ENCODE measurements at regions not wholly inside any gene's neighbourhood (a gene's known extent, or its start where the extent isn't known, plus 50 kb on each side); places are given as distances from the start of the nearest gene placed in this dataset.
"Not testable (repeated sequence)": the region's sequence is repeated elsewhere in the genome, so short reads cannot be mapped to it uniquely, and the experiment has no call there.

DNA sequence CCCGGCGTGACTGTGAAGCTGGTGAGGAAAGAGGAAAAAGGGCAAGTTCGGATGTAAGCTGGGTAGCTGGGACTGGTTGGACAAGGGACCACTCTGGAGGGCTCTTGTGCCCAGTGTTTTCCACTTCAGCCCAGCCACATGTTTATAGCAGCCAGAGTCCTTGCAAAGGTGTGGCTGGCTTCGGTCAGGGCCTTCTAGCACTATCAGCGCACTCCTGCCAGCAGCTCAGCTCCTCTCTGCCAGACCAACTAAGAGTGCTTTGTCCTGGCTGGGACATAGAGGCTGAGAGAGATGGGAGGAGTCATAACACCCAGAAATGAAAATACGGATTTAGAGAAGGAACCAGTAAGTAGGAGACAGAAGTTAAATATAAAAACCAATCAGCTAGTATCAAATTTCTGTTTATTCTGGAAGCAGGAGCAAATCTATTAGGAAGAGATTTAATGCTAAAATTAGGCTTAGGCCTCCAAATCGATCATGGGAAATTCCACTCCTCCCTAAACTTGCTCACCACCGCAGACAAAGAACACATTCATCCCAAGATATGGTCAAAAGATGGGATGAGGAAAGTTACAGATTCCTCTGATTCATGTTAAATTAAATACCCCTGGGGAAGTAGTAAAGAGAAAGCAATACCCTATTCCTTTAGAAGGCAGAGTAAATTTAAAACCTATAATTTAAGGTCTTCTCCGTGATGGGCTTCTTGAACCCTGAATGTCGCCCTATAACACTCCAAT lies 135.0 kb downstream of the RALA start:
- DNase-seq: no peak

DNA sequence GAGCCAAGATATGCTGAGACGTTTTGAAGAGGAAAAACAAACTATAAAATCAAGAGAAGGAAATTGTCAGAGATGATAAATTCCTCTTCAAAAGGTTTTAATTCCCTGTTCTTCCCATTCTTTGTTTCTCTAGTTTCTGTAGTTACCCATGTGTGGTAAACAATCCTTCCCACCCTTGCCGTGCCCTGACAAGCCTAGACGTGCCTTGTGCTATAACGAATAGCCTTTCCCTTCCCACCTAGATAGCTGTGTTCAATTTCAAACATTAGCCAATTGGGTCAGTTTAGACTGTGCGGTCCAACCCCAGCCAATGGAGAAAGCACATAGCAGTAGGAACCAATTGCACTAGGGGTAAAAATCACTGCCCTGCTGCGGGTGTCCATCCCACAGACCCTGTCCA lies 138.1 kb downstream of the RALA start:
- no peak for DNase-seq

DNA sequence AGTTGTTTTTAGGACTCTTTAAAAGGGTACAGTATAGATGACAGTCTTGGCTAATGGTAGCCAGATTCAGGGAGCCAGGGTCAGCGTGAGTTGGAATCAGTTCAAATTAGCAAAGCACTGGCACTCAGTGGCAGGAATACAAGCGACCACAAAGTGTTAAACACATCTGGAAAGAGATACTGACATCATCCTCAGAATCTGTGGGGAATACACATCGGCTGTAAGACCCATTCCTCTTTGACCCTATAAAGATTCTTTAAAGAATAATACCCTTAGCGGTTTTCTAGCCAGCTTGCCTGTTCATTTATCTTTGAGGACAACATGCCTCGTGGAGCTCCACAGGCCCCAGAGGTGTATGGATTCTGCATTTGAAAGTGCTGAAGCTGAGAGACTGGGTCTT lies 139.1 kb downstream of the RALA start:
- DNase-seq: not testable (repeated sequence)

DNA sequence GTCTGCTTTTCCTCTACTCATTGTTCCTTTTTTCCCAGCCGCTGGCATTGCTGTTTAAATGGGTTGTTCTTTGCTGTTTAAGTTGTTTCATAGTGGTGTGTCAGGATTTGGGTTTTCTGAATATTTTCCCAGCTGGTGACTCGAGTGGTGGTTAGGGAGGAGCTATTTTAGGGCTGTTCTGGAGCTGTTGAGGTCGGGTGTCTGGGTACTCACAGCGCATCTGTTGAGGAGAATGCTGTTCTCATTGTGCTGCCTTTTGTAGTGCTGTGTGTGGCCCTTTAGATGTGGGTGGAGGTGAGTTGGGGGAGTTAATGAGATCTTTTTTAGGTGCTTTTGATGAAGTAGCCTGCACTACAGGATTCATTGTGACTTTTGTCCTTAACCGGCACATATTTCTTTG lies 139.5 kb downstream of the RALA start:
- DNase-seq: not testable (repeated sequence)

DNA sequence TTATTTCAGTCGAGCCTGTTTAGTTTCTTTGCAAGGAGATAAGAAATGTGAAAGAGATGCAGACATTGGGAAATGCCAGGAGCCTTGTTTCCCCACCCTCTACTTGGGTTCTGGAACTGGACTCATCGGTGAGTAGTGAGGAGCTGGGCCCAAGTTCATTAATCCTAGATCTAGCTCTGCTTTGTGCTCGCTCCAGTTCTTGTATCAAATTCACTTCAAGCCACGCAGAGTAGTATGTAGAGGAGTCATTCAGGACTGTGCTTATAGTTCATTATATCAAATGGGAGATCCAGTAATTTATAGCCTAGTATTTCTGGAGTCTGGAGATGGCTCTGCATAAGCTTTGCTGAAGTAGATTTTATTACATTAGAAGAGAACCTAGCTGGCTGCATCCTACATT lies 142.5 kb downstream of the RALA start:
- DNase-seq: not testable (repeated sequence)

DNA sequence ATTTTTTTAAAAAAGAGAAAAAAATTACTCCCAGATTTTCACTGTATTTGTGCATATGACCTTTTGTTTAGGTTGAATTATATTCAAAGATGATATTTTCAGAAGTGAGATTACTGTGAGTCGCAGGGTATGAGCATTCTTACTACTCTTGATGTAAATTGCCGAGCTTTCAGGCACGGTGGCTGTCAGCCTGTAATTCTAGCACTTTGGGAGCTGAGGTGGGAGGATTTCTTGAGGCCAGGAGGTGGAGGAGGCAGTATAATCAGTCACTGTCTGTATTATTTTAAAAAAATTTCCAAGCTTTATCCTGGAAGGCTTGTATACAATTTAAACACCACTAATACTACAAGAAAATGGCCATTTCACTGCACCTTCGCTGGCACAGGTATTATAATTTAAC lies 145.1 kb downstream of the RALA start:
- DNase-seq: not testable (repeated sequence)

DNA sequence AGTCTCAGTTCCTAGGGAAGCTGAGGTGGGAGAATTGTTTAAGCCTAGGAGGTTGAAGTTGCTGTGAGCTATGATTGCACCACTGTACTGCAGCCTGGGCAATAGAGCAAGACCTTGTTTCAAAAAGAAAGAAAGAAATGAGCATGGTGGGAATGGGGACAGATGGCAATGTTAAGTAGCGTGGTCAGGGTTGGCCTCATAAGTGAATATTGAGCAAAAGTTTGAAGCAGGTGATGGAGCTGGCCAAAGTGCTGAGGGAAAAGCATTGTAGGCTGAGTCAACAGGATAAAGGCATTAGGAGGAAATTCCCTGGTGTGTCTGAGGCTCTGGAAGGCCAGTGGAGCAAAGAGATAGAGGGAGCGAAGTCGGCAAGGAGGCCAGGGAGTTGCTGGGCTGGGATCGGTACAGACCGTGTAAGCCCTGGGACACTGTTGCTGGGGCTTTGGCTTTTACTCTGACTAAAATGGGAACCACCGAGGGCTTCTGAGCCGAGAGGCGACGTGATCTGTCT lies 151.0 kb downstream of the RALA start:
- DNase-seq: not testable (repeated sequence)

DNA sequence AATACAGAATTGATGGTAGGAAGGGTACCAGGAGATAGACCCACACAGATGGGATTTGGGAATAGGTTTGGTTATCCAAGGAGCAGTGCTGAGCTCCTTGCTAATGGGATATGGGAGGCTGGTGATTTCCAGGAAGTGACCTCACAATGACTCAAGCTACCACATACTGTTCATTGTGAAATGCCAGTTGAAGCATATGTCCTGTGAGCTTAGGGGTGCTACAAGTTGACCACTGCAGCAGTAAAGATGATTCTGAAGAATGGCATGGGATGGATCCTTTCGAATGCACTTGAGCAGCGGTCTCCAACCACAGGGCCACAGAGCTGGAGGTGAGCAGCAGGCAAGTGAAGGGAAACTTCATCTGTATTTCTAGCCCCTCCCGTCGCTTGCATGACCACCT lies 158.2 kb downstream of the RALA start:
- DNase-seq: not testable (repeated sequence)

DNA sequence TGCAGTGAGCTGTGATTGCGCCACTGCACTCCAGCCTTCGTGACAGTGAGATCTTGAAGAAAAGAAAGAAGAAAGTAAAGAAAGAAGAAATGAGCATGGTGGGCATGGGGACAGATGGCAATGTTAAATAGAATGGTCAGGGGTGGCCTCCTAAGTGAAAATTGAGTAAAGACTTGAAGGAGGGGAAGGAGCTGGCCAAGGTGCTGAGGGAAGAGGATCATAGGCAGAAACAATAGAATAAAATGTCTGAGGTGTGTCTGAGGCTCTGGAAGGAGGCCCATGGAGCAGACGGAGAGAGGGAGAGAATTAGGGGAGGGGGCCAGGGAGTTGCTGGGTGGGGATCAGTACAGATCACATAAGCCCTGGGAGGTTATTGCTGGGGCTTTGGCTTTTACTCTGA lies 163.1 kb downstream of the RALA start:
- not testable (repeated sequence) for DNase-seq

DNA sequence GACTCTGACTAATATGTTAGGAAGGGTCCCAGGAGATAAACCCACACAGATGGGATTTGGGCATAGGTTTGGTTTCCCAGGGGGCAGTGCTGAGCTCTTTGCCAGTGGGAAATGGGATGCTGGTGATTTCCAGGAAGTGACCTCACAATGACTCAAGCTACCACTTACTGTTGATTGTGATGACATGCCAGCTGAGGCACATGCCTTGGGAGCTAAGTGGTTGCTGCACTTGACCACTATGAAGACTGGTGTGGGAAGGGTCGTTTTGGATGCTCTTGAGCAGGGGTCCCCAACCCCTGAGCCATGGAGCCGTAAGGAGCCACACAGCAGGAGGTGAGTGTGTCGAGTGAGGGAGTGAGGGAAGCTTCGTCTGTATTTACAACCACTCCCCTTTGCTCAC lies 159.0 kb upstream of the CDK13 start:
- not testable (repeated sequence) for DNase-seq

DNA sequence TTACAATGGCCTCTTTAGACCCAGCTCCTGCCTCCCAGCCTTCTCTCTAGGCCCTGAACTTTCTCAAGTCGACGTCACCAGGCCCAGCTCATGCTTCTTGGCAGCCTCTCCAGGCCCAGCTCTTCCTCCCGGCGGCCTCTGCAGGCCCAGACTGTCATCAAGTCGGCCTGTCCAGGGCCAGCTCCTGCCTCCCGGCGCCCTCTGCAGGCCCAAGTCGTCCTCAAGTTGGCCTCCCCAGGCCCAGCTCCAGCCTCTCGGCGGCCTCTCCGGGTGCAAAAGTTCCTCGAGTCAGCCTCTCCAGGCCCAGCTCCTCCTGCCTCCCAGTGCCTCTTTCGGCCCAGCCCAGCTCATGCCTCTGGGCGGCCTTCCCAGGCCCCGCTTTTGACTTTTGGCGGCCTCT lies 158.1 kb upstream of the CDK13 start:
- DNase-seq: not testable (repeated sequence)

DNA sequence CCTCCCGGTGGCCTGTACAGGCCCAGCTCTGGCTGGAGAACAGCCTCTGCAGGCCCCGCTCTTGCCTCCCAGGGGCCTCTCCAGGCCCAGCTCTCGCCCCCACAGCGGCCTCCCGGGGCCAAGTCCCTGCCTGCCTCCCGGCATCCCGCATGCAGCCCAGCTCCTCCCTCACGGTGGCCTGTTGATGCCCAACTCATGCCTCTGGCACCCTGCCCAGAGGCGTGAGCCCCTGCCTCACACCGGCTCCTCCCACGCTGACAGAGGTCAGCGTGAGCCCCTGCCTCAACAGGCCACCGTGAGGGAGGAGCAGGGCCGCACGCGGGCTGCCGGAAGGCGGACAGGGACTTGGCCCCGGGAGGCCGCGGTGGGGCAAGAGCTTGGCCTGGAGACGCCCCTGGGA lies 157.0 kb upstream of the CDK13 start:
- not testable (repeated sequence) for DNase-seq

DNA sequence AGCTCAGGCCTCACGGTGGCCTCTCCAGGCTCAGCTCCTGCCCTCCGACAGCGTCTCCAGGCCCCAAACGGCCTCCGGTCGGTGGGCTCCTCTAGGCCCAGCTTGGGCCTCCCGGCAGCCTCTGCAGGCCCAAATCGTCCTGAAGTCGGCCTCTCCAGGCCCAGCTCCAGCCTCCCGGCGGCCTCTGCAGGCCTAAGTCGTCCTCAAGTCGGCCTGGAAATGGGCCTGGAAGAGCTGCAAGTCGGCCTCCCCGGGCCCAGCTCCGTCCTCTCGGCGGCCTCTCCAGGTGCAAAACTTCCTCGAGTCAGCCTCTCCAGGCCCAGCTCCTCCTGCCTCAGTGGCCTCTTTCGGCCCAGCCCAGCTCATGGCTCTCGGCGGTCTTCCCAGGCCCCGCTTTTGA lies 156.2 kb upstream of the CDK13 start:
- not testable (repeated sequence) for DNase-seq

DNA sequence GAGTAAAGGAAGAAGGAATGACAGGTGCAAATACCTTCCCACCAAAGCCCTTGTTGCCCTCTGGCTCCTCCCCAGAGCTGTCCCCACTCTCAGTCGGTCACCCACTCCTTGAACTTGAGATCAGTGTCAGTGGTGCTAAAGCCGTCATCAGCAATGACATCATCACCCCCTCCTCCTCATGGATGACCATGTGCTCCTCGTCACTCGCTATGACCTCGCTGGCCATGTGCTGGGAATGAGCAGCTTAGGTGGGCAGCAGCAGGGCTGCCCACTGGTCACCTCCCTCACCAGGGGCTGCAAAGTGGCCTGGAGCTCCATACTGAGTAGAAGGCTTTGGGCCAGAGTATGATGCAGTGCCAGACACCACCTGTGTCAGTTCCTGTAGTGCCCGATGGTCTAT lies 153.1 kb upstream of the CDK13 start:
- DNase-seq: not testable (repeated sequence)

DNA sequence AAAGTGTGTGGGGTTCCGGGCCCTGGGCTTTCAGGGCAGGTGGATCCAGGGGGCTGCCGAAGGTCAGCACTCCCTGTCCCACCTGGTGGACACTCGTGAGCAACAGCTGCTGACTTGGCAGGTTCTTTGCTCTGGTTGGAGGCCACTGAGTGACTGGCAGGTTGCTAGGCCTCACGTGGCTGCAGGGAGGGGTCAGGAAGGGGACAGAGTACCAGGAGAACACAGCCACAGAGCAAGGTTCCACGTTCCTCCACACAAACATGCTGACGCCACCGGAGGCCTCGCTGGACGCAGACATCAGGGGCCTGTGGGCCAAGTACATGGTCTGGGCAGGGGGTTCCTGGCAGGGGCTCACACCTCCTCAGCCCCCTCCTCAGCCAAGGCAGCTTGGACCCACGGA lies 152.0 kb upstream of the CDK13 start:
- not testable (repeated sequence) for DNase-seq

DNA sequence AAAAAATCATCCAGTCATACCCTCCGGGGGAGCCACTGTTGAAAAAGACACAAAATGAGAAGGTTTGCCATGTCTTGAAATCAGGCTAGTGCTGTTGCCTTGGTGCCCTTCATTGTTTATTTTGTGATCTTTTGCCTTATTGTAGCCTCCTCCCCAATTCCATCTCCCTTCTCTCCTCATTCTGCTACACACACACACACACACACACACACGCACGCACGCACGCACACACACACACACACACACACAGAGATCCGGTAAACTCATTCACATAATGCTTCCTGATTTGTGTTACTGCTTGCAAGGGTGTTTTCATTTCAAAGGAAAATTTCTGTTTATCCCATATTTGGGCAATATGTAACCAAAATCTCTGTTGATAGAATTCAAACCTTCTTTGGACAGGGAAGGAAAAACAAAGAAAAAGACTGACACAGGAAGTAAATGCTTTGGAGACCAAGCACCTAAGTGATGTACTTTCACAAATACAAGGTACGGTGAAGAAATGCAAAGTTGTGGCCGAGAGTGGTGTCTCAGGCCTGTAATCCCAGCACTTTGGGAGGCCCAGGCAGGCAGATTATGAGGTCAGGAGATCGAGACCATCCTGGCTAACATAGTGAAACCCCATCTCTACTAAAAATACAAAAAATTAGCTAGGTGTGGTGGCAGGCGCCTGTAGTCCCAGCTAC lies 141.1 kb upstream of the CDK13 start:
- no peak for DNase-seq

DNA sequence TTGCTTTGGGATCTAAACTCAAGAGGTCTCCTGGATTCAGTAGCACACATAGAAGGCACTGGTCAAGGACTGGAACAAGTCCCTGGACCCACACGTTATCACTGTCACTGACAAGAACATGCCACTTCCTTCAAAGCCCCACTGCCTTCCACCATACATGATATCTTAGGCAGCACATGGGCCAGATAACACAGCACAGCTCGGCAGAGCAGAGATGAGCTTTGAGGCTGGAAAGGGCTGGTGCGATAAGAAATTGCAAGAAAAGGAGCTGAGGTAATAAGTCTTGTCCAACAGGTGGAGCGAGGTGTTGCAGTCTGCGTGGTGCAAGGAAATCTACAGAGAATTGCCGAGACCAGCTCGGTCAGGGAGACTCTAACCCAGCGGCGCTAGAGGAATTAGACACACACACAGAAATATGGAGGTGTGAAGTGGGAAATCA lies 139.8 kb upstream of the CDK13 start:
- no peak for DNase-seq

DNA sequence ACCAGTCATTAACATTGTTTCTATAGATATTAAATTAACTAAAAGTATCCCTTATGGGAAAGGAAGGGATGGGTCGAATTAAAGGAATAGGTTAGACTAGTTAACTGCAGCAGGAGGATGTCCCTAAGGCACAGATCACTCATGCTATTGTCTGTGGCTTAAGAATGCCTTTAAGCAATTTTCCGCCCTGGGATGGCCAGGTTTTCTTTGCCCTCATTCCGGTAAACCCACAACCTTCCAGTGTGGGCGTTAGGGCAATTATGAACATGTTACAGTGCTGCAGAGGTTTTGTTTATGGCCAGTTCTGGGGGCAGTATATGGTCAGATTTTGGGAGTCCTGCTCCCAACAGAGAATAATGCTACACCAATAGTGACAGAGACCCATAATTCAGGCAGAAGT lies 139.3 kb upstream of the CDK13 start:
- DNase-seq: no peak

DNA sequence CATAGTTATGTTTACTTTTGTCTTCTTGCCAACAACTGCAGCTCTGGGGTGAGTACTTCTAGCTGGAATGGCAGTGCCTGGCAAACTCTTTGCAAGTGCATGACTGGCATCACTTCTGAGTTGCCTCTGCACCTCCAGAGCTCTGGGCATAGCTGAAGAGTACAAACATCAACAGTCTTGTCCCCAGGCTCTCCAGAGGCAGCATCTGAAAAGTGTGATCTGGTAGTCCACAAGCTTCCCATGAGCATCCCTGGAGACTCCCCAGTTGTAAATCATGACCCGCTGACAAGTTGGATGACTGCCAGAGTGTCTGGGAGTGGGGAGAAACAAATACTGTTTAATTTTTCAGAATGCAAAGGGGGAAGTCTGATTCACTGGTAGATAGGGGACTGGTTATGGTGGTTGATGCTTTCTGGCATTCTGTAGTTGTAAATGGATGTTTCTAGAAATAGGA lies 138.9 kb upstream of the CDK13 start:
- DNase-seq: peak; percentile 47

DNA sequence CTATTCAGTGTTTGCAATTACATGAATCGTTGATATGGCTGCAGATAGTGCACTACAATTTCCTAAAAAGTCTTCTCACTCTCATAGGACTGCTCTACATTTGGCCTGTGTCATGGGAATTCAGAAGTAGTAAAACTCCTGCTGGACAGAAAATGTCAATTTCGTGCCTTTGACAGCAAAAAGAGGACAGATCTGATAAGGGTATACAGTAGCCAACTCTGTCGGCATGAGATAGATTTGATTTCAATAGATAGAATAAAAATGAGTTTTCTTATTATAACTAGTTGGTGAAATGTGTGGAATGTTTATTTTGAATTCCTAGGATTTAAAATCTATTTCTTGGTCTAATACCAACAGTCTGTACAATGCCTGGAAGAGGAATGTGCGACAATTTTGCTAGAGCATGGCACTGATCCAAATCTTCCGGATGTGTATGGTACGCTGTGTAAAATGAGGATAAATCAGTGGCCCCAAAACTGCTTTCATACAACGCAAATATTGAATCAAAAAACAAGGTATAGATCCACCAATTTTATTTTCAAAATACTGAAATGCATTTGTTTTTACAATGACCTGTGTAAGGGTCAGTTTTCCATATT lies 133.5 kb upstream of the CDK13 start:
- no peak for DNase-seq

DNA sequence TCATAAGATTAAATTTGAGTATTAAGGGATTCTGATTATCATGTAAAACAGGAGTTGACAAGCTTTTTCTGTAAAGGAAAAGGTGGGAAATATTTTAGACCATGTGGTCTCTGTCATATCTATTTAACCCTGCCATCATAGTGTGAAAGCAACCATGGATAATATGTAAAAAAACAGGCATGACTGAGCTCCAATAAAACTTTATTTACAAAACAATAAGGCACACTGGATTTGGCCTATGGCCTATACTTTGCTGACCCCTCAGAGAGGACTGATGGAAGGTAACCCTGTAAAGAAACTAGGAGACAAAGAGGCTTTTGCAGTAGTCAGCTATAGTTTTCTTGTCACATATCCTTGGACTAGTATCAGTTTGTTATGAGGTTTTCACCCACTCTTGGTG lies 130.5 kb upstream of the CDK13 start:
- DNase-seq: no peak

DNA sequence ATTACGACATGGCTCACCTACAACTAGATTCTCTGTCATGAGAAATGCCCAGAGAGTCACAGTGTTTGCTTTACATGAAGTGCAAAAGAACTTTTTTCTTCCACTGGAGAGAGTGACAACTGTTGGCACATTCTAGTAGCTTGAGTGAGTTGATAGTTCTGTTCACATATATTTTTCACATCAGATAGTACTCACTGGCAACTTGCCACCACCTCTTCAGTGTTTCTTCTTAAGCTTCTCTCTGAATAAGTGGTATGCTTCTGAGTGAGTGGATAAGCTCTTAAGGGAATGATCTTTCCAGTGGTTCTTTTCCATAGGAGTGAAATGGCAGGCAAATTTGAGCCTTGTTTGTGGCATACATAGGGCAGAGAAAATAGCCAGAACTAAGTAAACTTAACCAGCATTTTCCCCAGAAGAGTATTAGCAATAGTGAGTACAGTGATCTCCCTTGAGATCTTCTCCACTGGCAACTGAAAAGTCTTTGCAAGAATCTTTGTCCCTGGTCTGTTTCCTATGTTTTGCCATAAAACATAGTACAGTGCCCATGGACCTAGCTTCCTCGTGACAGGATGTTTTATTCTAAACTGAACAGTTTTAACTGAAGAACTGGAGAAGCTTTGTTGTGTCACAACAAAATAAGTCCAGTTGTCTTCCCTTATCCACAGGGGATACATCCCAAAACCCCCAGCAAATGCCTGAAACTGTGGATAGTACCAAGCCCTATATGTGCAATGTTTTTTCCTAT lies 125.4 kb upstream of the CDK13 start:
- DNase-seq: no peak

DNA sequence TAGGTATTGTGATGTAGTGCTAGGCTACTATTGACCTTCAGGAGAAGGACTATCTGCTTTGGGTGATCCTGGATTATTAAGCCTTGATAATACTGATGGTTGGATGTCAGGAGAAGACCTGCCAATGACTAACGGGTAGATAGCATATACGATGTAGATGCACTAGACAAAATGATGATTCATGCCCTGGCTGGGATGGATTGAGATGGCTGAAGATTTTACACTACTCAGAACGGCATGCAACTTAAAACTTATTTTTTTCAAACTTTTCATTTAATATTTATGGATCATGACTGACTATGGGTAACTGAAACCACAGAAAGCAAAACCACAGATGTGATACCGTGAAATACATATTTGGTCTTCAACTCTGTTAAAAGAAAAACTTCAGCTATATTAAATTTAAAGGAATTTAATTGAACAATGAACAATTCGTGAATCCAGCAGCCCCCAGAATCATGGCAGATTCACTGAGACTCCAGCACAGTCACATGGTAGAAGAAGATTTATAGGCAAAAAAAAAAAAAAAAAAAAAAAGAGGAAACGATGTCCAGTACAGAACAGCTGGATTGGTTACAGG lies 124.6 kb upstream of the CDK13 start:
- peak; percentile 3 for DNase-seq

All from KG1 (cell line).